ENCODE measurements at regions not wholly inside any gene's neighbourhood (a gene's known extent, or its start where the extent isn't known, plus 50 kb on each side); places are given as distances from the start of the nearest gene placed in this dataset.

DNA sequence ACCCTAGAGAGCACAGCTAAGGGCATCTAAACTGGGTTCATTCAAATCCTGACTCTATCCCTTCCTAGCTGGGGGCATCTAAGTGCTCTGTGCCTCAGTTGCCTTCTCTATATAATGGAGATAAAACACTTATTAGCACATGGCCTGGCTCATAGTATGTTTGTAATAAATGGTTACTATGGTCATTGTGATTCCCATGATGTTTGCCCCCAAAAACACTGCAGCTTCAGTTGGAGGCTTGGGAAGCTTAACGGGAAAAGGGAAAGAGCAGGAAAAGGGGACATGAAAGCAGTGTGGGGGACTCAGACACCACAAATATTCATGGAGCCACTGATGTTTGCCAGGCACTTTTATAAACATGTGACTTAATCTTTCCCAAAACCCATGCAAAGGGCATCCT lies 118.1 kb downstream of the INHBB start:
- TF ChIP-seq, protein P1, sequence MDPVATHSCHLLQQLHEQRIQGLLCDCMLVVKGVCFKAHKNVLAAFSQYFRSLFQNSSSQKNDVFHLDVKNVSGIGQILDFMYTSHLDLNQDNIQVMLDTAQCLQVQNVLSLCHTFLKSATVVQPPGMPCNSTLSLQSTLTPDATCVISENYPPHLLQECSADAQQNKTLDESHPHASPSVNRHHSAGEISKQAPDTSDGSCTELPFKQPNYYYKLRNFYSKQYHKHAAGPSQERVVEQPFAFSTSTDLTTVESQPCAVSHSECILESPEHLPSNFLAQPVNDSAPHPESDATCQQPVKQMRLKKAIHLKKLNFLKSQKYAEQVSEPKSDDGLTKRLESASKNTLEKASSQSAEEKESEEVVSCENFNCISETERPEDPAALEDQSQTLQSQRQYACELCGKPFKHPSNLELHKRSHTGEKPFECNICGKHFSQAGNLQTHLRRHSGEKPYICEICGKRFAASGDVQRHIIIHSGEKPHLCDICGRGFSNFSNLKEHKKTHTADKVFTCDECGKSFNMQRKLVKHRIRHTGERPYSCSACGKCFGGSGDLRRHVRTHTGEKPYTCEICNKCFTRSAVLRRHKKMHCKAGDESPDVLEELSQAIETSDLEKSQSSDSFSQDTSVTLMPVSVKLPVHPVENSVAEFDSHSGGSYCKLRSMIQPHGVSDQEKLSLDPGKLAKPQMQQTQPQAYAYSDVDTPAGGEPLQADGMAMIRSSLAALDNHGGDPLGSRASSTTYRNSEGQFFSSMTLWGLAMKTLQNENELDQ (tag by site-specific recombination; IDR thresholded peaks at IDR 0.05; ENCODE audit: low read depth), result no peak
- TF ChIP-seq ZNF248 (tag by site-specific recombination; IDR thresholded peaks at IDR 0.05), result no peak
